H1 (cell line): ENCODE measurements at regions not wholly inside any gene's neighbourhood (a gene's known extent, or its start where the extent isn't known, plus 50 kb on each side); places are given as distances from the start of the nearest gene placed in this dataset.

Experiments used
- CBX8 ChIP-seq: fragments of 300-800, 300-1000 bp; sonication (generic); IDR thresholded peaks from 2 replicates; pipeline ENCODE4 v1.7.1; 2016; ENCODE audit warnings: low read depth, low read length, borderline replicate concordance
- POLR2AphosphoS5 ChIP-seq: IDR thresholded peaks from 2 replicates; pipeline ENCODE4 v1.6.1; 2011; ENCODE audit warnings: low read depth, low read length
- RAD21 ChIP-seq, 2 experiments: IDR thresholded peaks in 1 of 2; conservative IDR thresholded peaks in 1 of 2; 2 replicates each; pipeline ENCODE4 v1.6.1; 2011; ENCODE audit warnings: low read depth in 2 of 2, low read length in 2 of 2, improper control_type of control experiment in 1 of 2, inconsistent platforms in 1 of 2, mild to moderate bottlenecking in 1 of 2, moderate library complexity in 1 of 2
- SP1 ChIP-seq: IDR thresholded peaks from 2 replicates; pipeline ENCODE4 v1.6.1; 2011; ENCODE audit warnings: low read depth, low read length
- TEAD4 ChIP-seq: IDR thresholded peaks from 2 replicates; pipeline ENCODE4 v1.6.1; 2012; ENCODE audit warnings: low read depth, low read length, inconsistent platforms, mixed read lengths
- YY1 ChIP-seq: IDR thresholded peaks from 2 replicates; pipeline ENCODE4 v1.6.1; 2011; ENCODE audit warnings: low read depth, mild to moderate bottlenecking, low read length

DNA sequence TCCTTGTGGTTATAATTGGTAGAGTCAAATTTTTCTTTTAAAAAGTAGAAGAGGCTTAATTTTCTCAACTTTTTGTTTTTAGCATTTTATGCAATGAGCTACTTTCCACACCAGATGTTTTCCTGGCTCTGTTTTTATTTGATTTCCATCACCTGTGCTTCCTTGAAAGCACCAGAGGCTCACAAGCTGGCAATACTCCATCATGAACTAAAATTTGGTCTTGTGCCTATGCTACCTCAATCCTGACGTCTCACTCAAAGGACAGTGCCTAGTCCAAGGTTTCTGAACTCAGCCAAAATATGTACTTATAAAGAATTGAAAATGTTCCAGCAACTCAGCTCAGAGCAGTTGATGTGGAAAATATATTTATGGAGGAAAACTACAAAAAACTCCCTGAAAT lies 914.0 kb upstream of the PRKX start:
- TF ChIP-seq TEAD4 (no peak), RAD21 (IDR thresholded peaks at IDR 0.05 in 1 of 2, conservative IDR thresholded peaks at IDR 0.05 in 1 of 2; ENCODE audit: low read depth in 2 of 2, low read length in 2 of 2) (no peak), SP1 (no peak), POLR2AphosphoS5 (no peak), YY1 (no peak), CBX8 (no peak)
